ENCODE measurements at regions not wholly inside any gene's neighbourhood (a gene's known extent, or its start where the extent isn't known, plus 50 kb on each side); places are given as distances from the start of the nearest gene placed in this dataset.
"Not testable (repeated sequence)": the region's sequence is repeated elsewhere in the genome, so short reads cannot be mapped to it uniquely, and the experiment has no call there.

GRCh38 chr7:32645255-32645654, 150.0 kb downstream of the AVL9 start:
- DNase-seq, result not testable (repeated sequence)

- no peak for DNase-seq
These were observed 147.9 kb downstream of the AVL9 start for GRCh38 chr7:32643194-32643593.

GRCh38 chr7:32639122-32639521, 143.8 kb downstream of the AVL9 start:
- DNase-seq, result no peak

GRCh38 chr7:32638479-32639121, 143.3 kb downstream of the AVL9 start:
- peak; percentile 35 to 58 (median 57) for DNase-seq

Data from suppressor macrophage treated with lipopolysaccharide for 1 hour (primary cell).